GM12872 (cell line): ENCODE measurements at regions not wholly inside any gene's neighbourhood (a gene's known extent, or its start where the extent isn't known, plus 50 kb on each side); places are given as distances from the start of the nearest gene placed in this dataset.

Experiments
- TF ChIP-seq, protein P1 (sequence below): IDR thresholded peaks from 3 replicates; pipeline ENCODE4 v1.5.1; 2011; ENCODE audit warnings: low read depth, mild to moderate bottlenecking, low read length, moderate library complexity; ENCODE audit not compliant: insufficient read depth

DNA sequence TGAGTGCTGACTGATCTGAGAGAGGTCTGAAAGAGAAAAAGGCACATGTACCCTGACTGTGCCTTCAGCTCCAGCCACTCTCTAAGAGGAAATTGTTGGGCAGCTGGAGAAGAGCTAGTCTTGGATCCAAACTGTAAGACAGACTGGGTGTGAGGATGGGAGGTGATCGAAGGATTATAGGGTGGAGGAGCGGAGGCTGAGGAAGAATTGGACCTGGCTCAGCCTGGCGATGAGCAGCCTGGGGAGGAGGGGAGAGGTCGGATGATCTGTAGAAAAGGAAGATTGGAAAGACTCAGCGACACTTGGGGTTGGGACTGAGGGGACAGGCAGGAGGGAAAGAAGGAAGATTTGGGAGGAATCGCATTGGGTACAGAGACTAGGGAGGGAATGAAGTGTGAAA, 98.6 kb upstream of the SLC25A48 start:
- TF ChIP-seq, protein P1, sequence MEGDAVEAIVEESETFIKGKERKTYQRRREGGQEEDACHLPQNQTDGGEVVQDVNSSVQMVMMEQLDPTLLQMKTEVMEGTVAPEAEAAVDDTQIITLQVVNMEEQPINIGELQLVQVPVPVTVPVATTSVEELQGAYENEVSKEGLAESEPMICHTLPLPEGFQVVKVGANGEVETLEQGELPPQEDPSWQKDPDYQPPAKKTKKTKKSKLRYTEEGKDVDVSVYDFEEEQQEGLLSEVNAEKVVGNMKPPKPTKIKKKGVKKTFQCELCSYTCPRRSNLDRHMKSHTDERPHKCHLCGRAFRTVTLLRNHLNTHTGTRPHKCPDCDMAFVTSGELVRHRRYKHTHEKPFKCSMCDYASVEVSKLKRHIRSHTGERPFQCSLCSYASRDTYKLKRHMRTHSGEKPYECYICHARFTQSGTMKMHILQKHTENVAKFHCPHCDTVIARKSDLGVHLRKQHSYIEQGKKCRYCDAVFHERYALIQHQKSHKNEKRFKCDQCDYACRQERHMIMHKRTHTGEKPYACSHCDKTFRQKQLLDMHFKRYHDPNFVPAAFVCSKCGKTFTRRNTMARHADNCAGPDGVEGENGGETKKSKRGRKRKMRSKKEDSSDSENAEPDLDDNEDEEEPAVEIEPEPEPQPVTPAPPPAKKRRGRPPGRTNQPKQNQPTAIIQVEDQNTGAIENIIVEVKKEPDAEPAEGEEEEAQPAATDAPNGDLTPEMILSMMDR: no peak

DNA sequence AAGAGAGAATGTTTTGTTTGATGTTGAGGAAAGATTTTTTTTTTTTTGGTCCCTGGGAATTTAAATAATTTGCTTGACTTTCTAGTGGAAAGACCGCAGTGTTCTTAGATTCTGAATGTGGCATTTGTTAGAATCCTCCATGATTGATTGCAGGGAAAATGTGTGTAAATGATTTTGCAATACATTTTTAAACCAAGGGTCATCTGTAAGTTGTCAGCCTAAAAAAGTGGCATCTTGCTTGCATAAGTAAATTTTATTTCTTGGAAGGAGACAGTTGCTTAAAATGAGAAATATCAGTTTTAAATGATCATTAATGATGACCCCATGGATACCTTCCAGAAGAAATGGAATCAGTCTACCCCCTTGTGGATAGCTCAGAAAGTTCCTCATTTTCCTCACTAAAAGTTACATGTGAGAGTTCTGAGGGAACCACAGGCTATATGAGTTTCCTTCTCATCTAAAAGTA, 105.1 kb upstream of the SLC25A48 start:
- TF ChIP-seq, protein P1: no peak

DNA sequence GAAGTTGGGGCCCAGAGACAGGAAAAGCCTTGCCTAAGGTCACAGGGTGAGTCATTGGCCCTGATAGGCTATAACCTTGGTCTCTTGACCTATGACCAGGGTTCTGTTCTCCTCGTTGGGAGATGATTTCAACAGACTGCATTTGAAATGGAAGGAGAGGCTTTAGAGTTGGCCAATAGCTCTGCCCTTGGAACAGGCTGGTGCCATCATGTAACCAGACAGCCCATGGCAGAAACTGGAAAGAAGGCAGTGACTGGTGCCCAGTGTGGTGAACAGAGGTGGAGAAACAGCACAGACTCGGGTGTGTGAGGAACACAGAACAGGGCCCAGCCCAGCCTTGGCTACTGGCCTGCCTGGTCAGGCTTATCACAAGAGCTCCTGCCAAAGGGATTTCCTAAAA, 109.8 kb upstream of the SLC25A48 start:
- TF ChIP-seq, protein P1: no peak

DNA sequence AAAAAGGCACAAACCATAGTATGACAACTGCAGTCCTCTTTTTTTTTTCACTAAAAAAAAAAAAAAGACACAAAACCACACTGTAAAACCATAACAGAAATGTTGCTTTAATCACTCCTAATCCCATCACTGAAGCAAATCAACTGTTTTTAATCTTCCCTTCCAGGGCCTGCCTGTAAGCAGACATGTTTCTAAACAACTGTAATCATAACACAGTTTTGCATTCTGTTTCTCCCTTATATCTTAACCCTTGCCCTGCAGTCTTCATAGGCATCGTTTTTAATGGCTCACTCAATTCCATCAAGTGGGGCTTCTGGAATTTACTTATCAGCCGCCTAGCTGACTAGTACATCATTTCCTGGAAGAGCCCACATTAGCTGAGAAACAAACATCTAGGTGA, 111.0 kb upstream of the SLC25A48 start:
- TF ChIP-seq, protein P1: no peak

DNA sequence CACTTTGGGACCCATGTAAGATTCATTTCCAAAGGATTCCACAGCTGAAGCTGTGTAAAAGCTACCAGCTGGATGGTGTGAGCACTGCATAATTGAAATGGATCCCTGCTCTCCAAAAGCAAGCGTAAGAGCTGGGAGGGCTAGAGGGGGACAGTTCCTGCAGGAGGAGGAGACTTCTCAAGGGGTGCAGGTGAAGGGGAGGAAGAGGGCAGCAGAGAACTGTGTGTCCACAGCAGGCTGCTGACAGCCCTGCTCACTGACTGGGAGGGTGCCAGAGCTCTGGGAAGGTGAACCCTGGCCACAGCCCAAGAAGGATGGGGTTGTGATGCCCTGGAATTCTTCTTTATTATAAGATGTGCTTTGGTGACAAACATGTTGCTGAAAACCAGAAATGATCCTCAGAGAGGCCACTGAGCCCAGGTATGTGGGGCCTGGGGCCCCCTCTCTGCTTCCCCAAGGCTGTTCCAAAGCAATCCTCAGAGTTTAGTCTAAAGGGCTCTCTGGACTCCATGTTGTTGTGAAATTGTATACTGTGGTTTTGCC, 112.8 kb upstream of the SLC25A48 start:
- TF ChIP-seq, protein P1: no peak

DNA sequence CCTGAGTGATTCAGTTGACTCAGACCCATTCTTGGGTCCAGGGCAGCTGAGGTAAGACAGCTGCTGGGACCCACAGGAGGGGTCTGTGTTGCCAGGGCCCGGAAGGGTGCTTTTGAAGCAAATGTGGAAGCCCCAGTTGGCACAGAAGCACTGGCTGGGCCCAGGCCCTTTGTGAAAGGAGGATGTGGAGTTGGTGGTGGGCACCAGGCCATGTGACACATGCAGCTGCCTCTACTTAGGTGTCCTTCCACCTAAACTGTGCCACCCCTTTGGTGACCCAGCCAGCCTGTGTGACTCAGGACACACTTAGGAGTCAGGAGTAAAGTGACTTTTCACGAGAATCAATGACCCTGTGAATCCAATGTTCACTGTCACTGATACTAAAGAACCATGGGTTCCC, 114.3 kb upstream of the SLC25A48 start:
- TF ChIP-seq, protein P1: no peak

DNA sequence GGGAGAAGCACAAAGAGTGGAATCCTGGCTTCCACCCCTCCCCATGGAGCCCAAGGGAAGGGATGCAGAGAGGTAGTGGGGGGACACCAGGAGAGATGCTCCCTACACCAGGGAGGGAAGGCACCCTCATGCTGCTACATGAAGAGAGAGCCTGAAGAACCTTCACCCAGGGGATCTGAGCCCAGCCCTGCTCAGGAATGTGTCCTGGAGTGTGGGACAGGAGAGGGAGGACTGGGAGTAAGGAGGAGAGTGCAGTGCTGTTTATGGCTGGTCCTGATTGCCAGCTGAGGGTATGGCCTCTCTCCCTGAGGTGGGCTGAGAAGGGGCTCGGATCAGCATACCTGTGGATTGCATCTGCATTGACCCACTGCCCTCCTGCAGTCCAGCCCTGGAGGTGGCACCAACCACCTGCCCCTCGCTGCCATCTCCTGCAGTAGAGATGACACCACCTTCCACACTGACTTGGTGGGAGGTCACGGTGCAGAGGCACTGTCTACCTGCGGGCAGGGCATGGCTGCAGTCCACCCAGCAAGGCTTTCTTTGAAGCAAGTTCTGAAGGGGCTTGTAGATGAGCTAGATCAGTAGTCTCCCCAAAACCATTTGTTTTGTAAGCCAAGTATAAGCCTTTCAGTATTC, 114.9 kb upstream of the SLC25A48 start:
- TF ChIP-seq, protein P1: no peak
